Common myeloid progenitor, CD34-positive (primary cell): ENCODE measurements at regions not wholly inside any gene's neighbourhood (a gene's known extent, or its start where the extent isn't known, plus 50 kb on each side); places are given as distances from the start of the nearest gene placed in this dataset.
"Not testable (repeated sequence)": the region's sequence is repeated elsewhere in the genome, so short reads cannot be mapped to it uniquely, and the experiment has no call there.

Experiments used
- CTCF ChIA-PET: fragments of 350-600 bp; sonication (Branson Sonifier 250); formaldehyde crosslinking; loops from one replicate; lab custom pipeline; 2021; ENCODE audit warnings: antibody characterized with exemption; lab: Charles Lee
- POLR2A ChIA-PET: fragments of 350-600 bp; sonication (Branson Sonifier 250); formaldehyde crosslinking; loops from one replicate; lab custom pipeline; 2021; ENCODE audit warnings: antibody characterized with exemption; lab: Charles Lee
- DNase-seq, 3 donors: peaks; one replicate each; pipeline versions ENCODE4 v3.0.0 to v3.0.0-alpha.2; 2013
- H3K27ac ChIP-seq, 2 experiments: 1 replicate in 1 of 2; 2 replicates in 1 of 2; pipeline ENCODE4 v1.7.0; 2013; ENCODE audit warnings: inconsistent platforms in 2 of 2, low read length in 2 of 2, mild to moderate bottlenecking in 2 of 2, low read depth in 1 of 2, moderate library complexity in 1 of 2; ENCODE audit not compliant: severe bottlenecking in 2 of 2, insufficient read depth in 1 of 2, poor library complexity in 1 of 2
- H3K27me3 ChIP-seq, 5 experiments: replicated peaks in 2 of 5; 1 replicate in 3 of 5; 2 replicates in 2 of 5; pipeline versions ENCODE4 v1.6.1 to v1.7.0; 2013; ENCODE audit warnings: low read length in 4 of 5, mild to moderate bottlenecking in 2 of 5, moderate library complexity in 2 of 5, inconsistent platforms in 1 of 5; ENCODE audit not compliant: insufficient read depth in 5 of 5, control insufficient read depth in 4 of 5
- H3K36me3 ChIP-seq, 4 experiments: 1 replicate in 2 of 4; 2 replicates in 2 of 4; pipeline versions ENCODE4 v1.6.1 to v1.7.0; 2013; ENCODE audit warnings: low read length in 3 of 4, control low read depth in 1 of 4, mild to moderate bottlenecking in 1 of 4; ENCODE audit not compliant: control insufficient read depth in 4 of 4, insufficient read depth in 4 of 4
- H3K4me1 ChIP-seq, 4 experiments: 1 replicate in 3 of 4; 2 replicates in 1 of 4; pipeline versions ENCODE4 v1.6.1 to v1.7.1; 2013; ENCODE audit warnings: low read length in 3 of 4, mild to moderate bottlenecking in 3 of 4, control low read depth in 1 of 4, inconsistent platforms in 1 of 4, moderate library complexity in 1 of 4; ENCODE audit not compliant: control insufficient read depth in 4 of 4, insufficient read depth in 4 of 4; ENCODE audit errors: control extremely low read depth in 1 of 4
- H3K4me3 ChIP-seq, 7 experiments: 1 replicate in 4 of 7; 2 replicates in 3 of 7; pipeline versions ENCODE4 v1.5.1 to v1.7.0; 2013; ENCODE audit warnings: mild to moderate bottlenecking in 7 of 7, low read length in 6 of 7, moderate library complexity in 6 of 7, inconsistent platforms in 2 of 7, low read depth in 2 of 7, control low read depth in 1 of 7; ENCODE audit not compliant: insufficient read depth in 4 of 7, control insufficient read depth in 1 of 7; ENCODE audit errors: extremely low read depth in 1 of 7
- H3K9me3 ChIP-seq, 5 experiments: 1 replicate in 4 of 5; 2 replicates in 1 of 5; pipeline versions ENCODE4 v1.6.1 to v1.7.1; 2013; ENCODE audit warnings: low read length in 4 of 5, mild to moderate bottlenecking in 2 of 5, inconsistent platforms in 1 of 5, low read depth in 1 of 5, moderate library complexity in 1 of 5; ENCODE audit not compliant: control insufficient read depth in 4 of 5, insufficient read depth in 2 of 5; ENCODE audit errors: control extremely low read depth in 1 of 5
- WGBS: methylation state at CpG from one replicate; pipeline ENCODE4 v1.1.5; 2013; ENCODE audit not compliant: insufficient coverage; 5-methylcytosine and 5-hydroxymethylcytosine counted together

GRCh38 chr10:21438914-21439313 lies 86.6 kb downstream of the SKIDA1 start:
- POLR2A ChIA-PET, H3K4me1 ChIP-seq, H3K27me3 ChIP-seq, DNase-seq, H3K27ac ChIP-seq, H3K9me3 ChIP-seq, H3K4me3 ChIP-seq, CTCF ChIA-PET, H3K36me3 ChIP-seq: not testable (repeated sequence)
- 87% methylated on average over 7 of the region's 10 CpGs for WGBS

DNA sequence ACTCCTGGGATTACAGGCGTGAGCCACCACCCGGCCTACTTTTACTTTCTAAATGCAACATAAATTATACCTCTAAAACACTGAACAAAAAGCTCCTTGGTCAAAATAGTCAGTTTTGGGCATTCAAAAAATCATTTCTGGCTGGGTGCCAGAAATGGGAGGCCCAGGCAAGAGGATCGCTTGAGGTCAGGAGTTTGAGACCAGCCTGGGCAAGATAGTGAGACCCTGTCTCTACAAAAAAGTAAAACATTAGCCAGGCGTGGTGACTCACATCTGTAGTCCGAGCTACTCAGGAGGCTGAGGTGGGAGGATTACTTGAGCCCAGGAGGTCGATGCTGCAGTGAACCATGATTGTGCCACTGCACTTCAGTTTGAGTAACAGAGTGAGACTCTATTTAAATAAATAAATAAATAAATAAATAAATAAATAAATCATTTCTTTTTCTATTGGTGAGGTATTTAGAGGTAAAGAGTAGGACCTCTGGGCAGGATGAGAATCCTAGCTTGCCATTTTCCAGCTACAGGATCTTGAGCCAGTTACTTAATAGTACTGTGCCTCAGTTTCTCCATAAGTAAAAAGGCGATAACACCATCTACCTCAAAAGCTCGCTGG lies 87.6 kb downstream of the SKIDA1 start:
- POLR2A ChIA-PET, result no interaction called here
- Histone ChIP-seq H3K36me3 (no peaks in the 10 kb centered on the region), H3K4me3 (no peak overlapping the region), H3K27me3 (no peaks in the 10 kb centered on the region), H3K27ac (no peak overlapping the region), H3K9me3 (no peaks in the 10 kb centered on the region), H3K4me1 (no peaks in the 10 kb centered on the region)
- DNase-seq, result no peak
- CTCF ChIA-PET, result interaction anchor here (0.9 kb wide), 1 partner anchor 169 kb away, joined by 3 read pairs; no protein-coding TSS in a partner anchor
- whole genome bisulfite sequencing, result 96% methylated on average over 7 of the region's 8 CpGs

DNA sequence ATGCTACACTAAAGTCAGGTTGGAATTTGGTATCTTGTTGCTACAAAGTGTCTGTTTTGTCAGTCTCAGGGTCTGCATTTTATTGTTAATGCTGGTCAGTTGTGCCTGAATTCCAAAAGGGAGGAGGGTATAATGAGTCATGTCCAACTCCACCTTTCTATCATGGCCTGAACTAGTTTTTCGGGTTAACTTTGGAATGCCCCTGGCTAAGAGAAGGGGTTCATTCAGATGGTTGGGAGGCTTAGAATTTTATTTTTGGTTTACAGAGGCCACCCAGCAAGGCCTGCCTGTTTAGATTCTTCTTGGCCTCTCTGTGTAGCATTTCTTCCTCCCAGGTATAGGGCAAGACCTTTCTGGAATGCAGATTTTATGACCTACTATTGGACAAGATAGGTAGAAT lies 93.2 kb downstream of the SKIDA1 start:
- Histone ChIP-seq H3K9me3 (peaks cover 0 to 8% (median 0%) of the 10 kb centered on the region in 5 experiments), H3K27me3 (no peaks in the 10 kb centered on the region), H3K4me1 (no peaks in the 10 kb centered on the region), H3K36me3 (no peaks in the 10 kb centered on the region), H3K4me3 (no peak overlapping the region), H3K27ac (no peak overlapping the region)
- WGBS, result 100% methylated on average over 1 of the region's 1 CpG
- ChIA-PET POLR2A (no interaction called here), CTCF (no interaction called here)
- no peak for DNase-seq

DNA sequence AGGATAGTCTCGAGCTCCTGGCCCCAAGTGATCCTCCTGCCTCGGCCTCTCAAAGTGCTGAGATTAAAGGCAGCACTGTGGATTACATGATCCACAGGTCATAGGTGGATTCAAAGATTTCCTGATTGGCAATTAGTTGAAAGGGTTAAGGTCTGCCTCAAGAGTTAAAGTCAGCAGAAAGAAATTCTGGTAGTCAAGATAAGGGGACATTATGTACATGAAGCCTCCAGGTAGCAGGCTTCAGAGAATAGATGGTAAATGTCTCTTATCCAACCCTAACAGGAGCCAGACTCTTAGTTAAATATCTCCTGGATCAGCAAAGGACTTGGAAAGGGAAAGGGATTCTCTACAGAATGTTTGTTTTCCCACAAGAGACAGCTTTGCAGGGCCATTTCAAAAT lies 93.7 kb downstream of the SKIDA1 start:
- Histone ChIP-seq H3K36me3 (no peaks in the 10 kb centered on the region), H3K4me3 (no peak overlapping the region), H3K27ac (no peak overlapping the region), H3K27me3 (no peaks in the 10 kb centered on the region), H3K4me1 (no peaks in the 10 kb centered on the region), H3K9me3 (peaks cover 0 to 10% (median 0%) of the 10 kb centered on the region in 5 experiments)
- CTCF ChIA-PET, result no interaction called here
- WGBS, result 100% methylated on average over 2 of the region's 2 CpGs
- POLR2A ChIA-PET, result no interaction called here
- DNase-seq, result no peak

DNA sequence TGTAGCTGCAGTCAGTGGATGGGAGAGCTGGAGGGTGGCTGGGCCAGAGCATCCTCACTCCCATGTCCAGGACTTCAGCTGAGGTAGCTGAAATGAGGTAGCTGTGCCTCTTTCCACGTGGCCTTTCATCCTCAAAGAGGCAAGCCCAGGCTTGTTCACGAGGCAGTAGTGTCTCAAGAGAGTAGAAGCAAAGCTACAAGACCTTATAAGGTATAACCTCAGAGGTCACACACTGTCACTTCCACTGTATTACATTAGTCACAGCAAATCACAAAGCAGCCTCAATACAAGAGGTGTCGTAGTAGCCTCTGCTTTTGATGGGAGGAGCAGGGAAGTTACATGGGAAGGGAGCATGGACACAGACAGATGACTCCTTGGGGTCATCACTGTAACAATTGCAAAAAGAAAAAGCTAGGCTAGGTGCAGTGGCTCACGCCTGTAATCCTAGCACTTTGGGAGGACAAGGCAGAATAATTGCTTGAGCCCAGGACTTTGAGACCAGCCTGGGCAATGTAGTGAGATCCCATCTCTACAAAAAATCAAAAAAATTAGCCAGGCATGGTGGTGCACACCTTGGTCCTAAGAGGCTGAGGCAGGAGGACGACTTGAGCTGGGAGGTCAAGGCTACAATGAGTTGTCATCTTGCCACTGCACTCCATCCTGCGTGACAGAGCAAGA lies 97.5 kb downstream of the SKIDA1 start:
- Histone ChIP-seq H3K9me3 (peaks cover 0 to 12% (median 0%) of the 10 kb centered on the region in 5 experiments), H3K4me1 (no peaks in the 10 kb centered on the region), H3K4me3 (no peak overlapping the region), H3K27ac (no peak overlapping the region), H3K27me3 (no peaks in the 10 kb centered on the region), H3K36me3 (no peaks in the 10 kb centered on the region)
- DNase-seq, result no peak
- POLR2A ChIA-PET, result no interaction called here
- WGBS, result 91% methylated on average over 4 of the region's 6 CpGs
- CTCF ChIA-PET, result no interaction called here

GRCh38 chr10:21424459-21424861 lies 101.0 kb downstream of the SKIDA1 start:
- Histone ChIP-seq H3K36me3 (no peaks in the 10 kb centered on the region), H3K4me3 (no peak overlapping the region), H3K9me3 (peaks cover 0 to 12% (median 0%) of the 10 kb centered on the region in 5 experiments), H3K4me1 (no peaks in the 10 kb centered on the region), H3K27me3 (no peaks in the 10 kb centered on the region), H3K27ac (no peak overlapping the region)
- ChIA-PET POLR2A (no interaction called here), CTCF (no interaction called here)
- no peak for DNase-seq
- no CpG with 5 or more reads among the region's 3 CpGs for WGBS

GRCh38 chr10:21423850-21424249 lies 101.6 kb downstream of the SKIDA1 start:
- no peaks in the 10 kb centered on the region for H3K36me3 ChIP-seq
- WGBS, result 100% methylated on average over 2 of the region's 5 CpGs
- DNase-seq, result no peak
- H3K27me3 ChIP-seq, result no peaks in the 10 kb centered on the region
- no peaks in the 10 kb centered on the region for H3K4me1 ChIP-seq
- ChIA-PET CTCF (no interaction called here), POLR2A (no interaction called here)
- no peak overlapping the region for H3K27ac ChIP-seq
- peaks cover 0 to 12% (median 0%) of the 10 kb centered on the region in 5 experiments for H3K9me3 ChIP-seq
- H3K4me3 ChIP-seq, result no peak overlapping the region
